Jurkat, Clone E6-1 (cell line): ENCODE measurements at regions not wholly inside any gene's neighbourhood (a gene's known extent, or its start where the extent isn't known, plus 50 kb on each side); places are given as distances from the start of the nearest gene placed in this dataset.

Source experiments
- DNase-seq: peaks from one replicate; pipeline ENCODE4 v3.0.0-alpha.2; 2011; ENCODE audit warnings: low read depth, low spot score
- H3K4me3 ChIP-seq: 2 replicates; pipeline ENCODE4 v1.5.1; 2011; ENCODE audit warnings: mild to moderate bottlenecking, low read length, control low read depth, moderate library complexity

- DNase-seq: peak; percentile 64
- peak overlapping the region; percentile 1 for H3K4me3 ChIP-seq
Measured at GRCh38 chr1:108051631-108052377, 86.8 kb upstream of the VAV3 start.

GRCh38 chr1:108050911-108051629 lies 86.1 kb upstream of the VAV3 start:
- DNase-seq: peak; percentile 96
- peak overlapping the region; percentile 30 for H3K4me3 ChIP-seq

GRCh38 chr1:108050158-108050557 lies 85.2 kb upstream of the VAV3 start:
- H3K4me3 ChIP-seq: no peak overlapping the region
- DNase-seq: no peak

GRCh38 chr1:108049178-108049819 lies 84.3 kb upstream of the VAV3 start:
- H3K4me3 ChIP-seq: no peak overlapping the region
- DNase-seq: peak; percentile 82

- peak; percentile 67 for DNase-seq
- H3K4me3 ChIP-seq: no peak overlapping the region
Measured at GRCh38 chr1:108048301-108049177, 83.6 kb upstream of the VAV3 start.

- no peak overlapping the region for H3K4me3 ChIP-seq
- DNase-seq: no peak
Measured at GRCh38 chr1:108047085-108047484, 82.1 kb upstream of the VAV3 start.

- no peak for DNase-seq
- H3K4me3 ChIP-seq: no peak overlapping the region
Measured at GRCh38 chr1:108046026-108046425, 81.0 kb upstream of the VAV3 start.

GRCh38 chr1:108045460-108045859 lies 80.5 kb upstream of the VAV3 start:
- DNase-seq: no peak
- H3K4me3 ChIP-seq: no peak overlapping the region

GRCh38 chr1:108044318-108044717 lies 79.3 kb upstream of the VAV3 start:
- H3K4me3 ChIP-seq: no peak overlapping the region
- peak; percentile 60 for DNase-seq

GRCh38 chr1:108043707-108044106 lies 78.7 kb upstream of the VAV3 start:
- H3K4me3 ChIP-seq: no peak overlapping the region
- no peak for DNase-seq

GRCh38 chr1:108042610-108043009 lies 77.6 kb upstream of the VAV3 start:
- no peak for DNase-seq

GRCh38 chr1:108041360-108042142 lies 76.6 kb upstream of the VAV3 start:
- no peak overlapping the region for H3K4me3 ChIP-seq
- DNase-seq: no peak

More at GRCh38 chr1:108042610-108043009, 77.6 kb upstream of the VAV3 start:
- no peak overlapping the region for H3K4me3 ChIP-seq

GRCh38 chr1:108038653-108039236 lies 73.8 kb upstream of the VAV3 start:
- no peak for DNase-seq
- H3K4me3 ChIP-seq: no peak overlapping the region

GRCh38 chr1:108036796-108037562 lies 72.0 kb upstream of the VAV3 start:
- H3K4me3 ChIP-seq: no peak overlapping the region
- DNase-seq: no peak

- DNase-seq: no peak
- no peak overlapping the region for H3K4me3 ChIP-seq
Measured at GRCh38 chr1:108034396-108034795, 69.4 kb upstream of the VAV3 start.

GRCh38 chr1:108033550-108033951 lies 68.6 kb upstream of the VAV3 start:
- no peak for DNase-seq
- no peak overlapping the region for H3K4me3 ChIP-seq

- no peak overlapping the region for H3K4me3 ChIP-seq
- DNase-seq: no peak
Measured at GRCh38 chr1:108028841-108029388, 63.9 kb upstream of the VAV3 start.
